H1 (cell line): ENCODE measurements at regions not wholly inside any gene's neighbourhood (a gene's known extent, or its start where the extent isn't known, plus 50 kb on each side); places are given as distances from the start of the nearest gene placed in this dataset.

Experiments
- BRCA1 ChIP-seq: IDR thresholded peaks from 2 replicates; pipeline ENCODE4 v1.6.1; 2012; ENCODE audit warnings: low read depth, low read length, improper control_type of control experiment
- SIN3A ChIP-seq, 2 experiments: IDR thresholded peaks in 1 of 2; conservative IDR thresholded peaks in 1 of 2; 2 replicates each; pipeline ENCODE4 v1.6.1; 2011 to 2012; ENCODE audit warnings: low read length in 2 of 2, improper control_type of control experiment in 1 of 2, low read depth in 1 of 2, mild to moderate bottlenecking in 1 of 2
- TF ChIP-seq, protein P1 (sequence below): IDR thresholded peaks from 2 replicates; pipeline ENCODE4 v1.6.1; 2012; ENCODE audit warnings: low read length, inconsistent platforms

DNA sequence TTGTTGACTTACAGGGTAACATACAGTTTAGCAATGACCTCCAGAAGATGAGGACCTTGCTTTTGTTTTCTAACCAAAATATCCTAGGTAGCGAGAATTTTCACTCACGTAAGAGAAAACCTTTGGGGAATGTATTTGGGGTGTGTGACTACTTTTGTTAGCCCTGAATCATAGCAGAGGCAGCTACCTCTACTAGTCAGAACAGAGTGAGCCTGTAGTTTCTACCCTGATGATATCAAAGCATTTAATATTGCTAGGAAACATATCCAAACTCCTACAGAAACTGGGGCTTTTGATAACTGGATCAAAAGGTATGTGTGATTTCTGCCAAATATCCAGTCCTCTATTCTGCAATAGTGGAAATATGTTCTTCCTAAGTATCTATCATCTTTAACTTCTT, 462.6 kb upstream of the ZEB2 start (continued):
- TF ChIP-seq, protein P1, sequence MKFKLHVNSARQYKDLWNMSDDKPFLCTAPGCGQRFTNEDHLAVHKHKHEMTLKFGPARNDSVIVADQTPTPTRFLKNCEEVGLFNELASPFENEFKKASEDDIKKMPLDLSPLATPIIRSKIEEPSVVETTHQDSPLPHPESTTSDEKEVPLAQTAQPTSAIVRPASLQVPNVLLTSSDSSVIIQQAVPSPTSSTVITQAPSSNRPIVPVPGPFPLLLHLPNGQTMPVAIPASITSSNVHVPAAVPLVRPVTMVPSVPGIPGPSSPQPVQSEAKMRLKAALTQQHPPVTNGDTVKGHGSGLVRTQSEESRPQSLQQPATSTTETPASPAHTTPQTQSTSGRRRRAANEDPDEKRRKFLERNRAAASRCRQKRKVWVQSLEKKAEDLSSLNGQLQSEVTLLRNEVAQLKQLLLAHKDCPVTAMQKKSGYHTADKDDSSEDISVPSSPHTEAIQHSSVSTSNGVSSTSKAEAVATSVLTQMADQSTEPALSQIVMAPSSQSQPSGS = no peak
- TF ChIP-seq BRCA1 = no peak
- no peak for TF ChIP-seq SIN3A (conservative IDR thresholded peaks at IDR 0.05 in 1 of 2, IDR thresholded peaks at IDR 0.05 in 1 of 2; ENCODE audit: low read depth in 1 of 2, low read length in 2 of 2)
